Daoy (cell line): ENCODE measurements at regions not wholly inside any gene's neighbourhood (a gene's known extent, or its start where the extent isn't known, plus 50 kb on each side); places are given as distances from the start of the nearest gene placed in this dataset.

ENCODE experiments used
- DNase-seq: peaks from one replicate; pipeline ENCODE4 v3.0.0-alpha.2; 2015; ENCODE audit warnings: low read depth

DNA sequence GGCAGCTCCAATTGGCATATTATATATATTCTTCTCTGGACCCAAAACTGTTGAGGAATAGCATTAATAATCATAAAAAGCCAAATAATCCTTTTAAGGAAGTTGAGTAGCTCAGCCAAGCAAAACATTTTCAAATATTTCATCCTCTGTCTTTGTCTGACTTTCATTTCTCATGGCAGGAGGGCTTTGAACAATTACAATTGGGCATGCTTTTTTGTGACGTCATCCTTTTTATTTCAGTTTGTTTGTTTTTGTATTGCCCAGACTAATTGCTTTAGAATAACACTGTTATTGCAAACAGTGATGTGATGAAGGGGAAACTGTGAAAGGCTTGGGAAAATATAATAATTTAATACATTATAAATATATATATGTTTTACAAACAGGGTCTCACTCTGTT, 65.2 kb upstream of the MAP1B start:
- no peak for DNase-seq

GRCh38 chr5:72045692-72046091, 61.6 kb upstream of the MAP1B start:
- DNase-seq = no peak

GRCh38 chr5:72046106-72046505, 61.2 kb upstream of the MAP1B start:
- DNase-seq = no peak

DNA sequence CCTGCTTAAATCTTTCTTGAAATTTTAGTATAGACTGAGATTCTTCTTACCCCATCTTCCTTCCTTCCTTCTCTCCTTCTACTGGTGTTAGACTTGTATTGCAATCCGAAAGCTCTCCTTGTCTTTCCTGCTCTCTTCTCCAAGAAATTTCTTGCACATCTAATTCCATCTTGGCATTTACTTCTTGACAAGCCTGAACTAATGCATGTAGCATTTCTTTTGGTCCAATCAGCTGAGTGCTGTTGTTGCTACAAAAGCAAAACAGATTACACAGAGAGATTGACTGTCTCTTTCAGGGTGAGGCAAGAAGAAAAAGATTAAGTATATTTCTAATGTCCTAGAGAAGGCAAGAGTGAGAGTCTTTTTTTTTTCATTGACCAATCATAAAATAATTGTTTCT, 51.6 kb upstream of the MAP1B start:
- DNase-seq = no peak
